ENCODE measurements at regions not wholly inside any gene's neighbourhood (a gene's known extent, or its start where the extent isn't known, plus 50 kb on each side); places are given as distances from the start of the nearest gene placed in this dataset.

DNA sequence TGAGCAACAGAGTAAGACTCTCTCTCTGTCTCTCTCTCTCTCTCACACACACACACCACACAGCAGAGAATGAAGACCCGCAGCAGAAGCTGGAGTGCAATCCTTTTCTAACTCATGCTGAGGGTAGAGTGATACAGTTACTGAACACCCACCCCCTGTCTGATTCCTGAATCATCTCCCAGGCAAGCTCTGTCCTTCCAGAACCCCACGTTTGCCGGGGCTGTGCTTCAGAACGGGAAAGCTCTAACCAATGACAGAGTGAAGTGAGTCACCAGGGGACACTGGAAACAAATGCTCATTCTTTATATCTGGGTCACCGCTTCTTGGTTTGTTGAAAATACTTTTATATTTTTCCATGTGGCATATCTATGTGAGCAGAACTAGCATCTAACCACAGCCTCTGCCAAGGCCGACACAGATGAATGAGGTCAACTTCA, 553.7 kb upstream of the AMELY start:
- DNase-seq (ENCODE audit: low read depth in 2 of 2): peak; percentile 91 to 93

DNA sequence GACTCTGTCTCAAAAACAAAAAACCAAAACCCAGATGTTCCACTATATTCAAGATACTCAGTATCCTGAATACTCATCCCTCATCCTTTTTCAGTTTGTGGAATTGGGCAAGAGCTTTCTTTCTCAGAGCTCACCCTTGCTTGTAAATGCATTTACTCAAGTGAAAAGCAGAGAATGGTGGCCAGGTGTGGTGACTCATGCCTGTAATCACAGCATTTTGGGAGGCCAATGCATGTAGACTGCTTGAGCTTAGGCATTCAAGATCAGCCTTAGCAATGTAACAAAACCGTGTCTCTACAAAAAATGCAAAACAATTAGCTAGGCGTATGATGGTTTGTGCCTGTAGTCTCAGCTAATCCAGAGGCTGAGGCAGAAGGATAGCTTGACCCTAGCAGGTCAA, 553.2 kb upstream of the AMELY start:
- DNase-seq (ENCODE audit: low read depth in 2 of 2): no peak

DNA sequence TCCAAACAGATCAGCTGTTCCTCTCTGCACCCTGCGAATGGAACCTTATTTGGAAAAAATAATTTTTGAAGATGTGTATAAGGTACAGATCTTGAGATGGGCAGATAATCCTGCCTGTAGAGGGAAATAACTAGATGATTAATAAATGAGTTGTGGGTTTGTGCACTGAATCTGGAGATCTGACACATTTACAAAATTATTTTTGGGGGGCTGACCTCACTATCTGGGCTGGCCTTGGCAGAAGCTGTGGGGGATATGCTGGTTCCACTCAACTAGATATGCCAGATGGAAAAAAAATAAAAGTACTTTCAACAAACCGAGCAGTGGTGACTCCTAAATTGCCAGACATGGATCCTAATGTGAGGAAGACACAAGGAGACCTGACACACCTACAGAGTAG, 552.2 kb upstream of the AMELY start:
- DNase-seq (ENCODE audit: low read depth in 2 of 2): no peak

DNA sequence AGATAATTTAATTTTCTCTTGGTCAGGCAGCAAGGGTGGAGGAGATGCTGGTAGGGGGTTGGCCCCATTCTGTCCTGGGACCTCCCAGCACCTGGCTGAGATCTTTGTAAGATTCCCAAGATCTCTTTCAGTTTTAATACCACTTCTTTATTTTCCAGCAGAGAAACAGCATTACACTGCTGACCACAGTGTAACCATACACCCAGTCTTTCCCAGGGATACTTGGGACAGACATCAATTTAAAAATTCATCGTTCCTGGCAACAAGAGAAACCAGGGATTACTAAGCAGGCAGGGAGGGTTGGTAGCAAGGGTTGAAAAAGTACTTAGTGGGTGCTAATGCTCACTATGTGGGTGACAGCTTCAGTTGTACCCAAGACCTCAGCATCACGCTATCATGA, 551.6 kb upstream of the AMELY start:
- no peak for DNase-seq (ENCODE audit: low read depth in 2 of 2)

DNA sequence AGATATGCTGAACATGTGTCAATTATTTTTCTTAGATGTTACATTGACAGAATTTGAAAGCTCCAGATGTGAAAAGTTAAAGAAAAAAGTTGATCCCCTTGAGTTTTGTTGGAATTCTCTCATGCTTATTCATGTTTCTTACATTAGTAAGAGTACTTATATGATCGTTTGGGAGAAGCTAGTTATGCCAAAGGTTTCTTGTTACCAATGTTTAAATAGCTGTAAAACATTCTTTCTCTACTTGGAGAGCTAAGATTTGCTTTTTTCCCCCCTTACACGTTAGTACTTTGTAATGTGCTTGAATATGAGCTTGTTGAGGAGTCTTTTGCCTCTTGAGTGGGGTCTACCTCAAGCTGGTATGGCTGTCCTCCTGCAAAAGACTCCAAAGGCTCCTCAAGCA, 551.1 kb upstream of the AMELY start:
- DNase-seq (ENCODE audit: low read depth in 2 of 2): no peak

DNA sequence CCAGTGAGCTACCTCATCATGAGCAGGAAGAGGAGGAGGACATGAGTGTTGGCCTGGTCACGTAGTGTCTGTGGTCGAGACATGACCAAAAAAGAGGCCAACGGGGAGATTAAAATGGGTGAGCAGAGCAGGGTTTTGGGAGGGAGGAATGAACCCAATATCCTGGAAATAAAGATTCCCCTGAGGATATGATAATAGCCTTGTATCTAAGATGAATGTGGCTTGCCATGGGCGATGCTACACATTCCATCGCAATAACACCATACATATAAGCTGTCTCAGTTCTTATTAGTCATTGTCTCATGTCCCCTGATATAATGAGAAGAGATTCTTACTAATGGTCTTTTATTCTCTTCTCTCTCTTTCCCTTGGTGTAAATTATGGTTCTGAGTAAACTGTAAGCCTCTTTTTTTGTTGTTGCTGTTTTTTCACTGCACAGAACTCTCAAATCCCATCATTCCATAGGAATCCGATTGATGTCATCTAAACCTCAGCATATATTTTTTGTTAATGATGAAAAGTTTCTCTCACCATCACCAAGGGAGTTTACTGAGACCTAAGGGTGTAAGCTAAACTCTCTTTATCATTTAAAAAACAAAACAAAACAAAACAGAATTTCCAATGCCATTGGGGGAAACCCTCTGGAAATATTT, 550.4 kb upstream of the AMELY start:
- peak; percentile 89 to 91 for DNase-seq (ENCODE audit: low read depth in 2 of 2)

DNA sequence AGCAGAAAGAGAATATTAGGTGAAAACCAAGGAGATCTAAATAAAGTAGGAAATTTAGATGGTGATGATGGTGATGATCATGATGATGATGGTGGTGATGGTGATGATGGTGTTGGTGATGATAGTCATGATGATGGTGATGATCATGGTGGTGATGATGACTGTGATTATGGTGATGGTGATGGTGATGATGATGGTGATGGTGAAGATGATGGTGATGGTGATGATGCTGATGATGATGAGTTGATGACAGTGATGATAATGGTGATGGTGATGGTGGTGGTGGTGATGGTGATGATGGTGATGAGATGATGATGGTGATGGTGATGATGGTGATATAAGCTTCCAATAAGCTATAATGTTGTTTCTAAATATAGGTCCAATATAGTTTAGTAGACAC, 548.2 kb upstream of the AMELY start:
- no peak for DNase-seq (ENCODE audit: low read depth in 2 of 2)

DNA sequence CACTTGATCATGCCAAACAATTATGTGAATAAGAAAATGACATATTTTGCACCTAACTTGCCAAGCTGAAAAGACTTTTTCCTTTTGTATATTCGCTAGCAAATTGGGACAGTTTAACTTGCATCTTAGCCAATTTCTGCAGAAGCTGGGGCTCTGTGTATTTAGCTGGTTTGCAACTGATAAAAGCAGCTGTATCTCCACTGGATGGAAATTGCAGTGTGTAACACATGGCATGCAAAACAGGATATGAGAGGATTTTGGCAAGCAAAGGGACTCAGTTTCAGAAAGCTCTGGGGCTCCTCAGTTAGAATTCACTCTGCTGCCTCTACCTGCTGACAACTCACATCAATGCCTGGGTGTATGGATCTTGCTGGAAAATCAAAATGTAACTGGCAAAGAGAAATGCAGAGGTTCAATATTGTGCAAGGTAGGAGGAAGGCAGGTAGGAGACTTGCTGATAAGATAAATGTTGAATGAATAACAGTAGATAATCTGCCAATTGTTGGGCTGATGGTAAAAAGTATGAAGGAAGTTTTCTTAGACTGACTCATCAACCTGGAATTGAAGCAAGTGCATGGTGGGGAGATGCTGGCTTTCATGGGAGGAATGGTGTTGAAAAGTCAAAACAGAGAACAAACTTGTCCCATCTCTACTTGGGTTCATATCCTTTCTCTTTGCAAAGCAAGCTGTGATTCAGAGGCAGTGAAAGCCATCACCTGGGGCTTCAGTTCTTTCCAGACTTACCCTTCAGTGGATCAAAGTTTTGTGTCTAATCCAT, 546.9 kb upstream of the AMELY start:
- no peak for DNase-seq (ENCODE audit: low read depth in 2 of 2)

DNA sequence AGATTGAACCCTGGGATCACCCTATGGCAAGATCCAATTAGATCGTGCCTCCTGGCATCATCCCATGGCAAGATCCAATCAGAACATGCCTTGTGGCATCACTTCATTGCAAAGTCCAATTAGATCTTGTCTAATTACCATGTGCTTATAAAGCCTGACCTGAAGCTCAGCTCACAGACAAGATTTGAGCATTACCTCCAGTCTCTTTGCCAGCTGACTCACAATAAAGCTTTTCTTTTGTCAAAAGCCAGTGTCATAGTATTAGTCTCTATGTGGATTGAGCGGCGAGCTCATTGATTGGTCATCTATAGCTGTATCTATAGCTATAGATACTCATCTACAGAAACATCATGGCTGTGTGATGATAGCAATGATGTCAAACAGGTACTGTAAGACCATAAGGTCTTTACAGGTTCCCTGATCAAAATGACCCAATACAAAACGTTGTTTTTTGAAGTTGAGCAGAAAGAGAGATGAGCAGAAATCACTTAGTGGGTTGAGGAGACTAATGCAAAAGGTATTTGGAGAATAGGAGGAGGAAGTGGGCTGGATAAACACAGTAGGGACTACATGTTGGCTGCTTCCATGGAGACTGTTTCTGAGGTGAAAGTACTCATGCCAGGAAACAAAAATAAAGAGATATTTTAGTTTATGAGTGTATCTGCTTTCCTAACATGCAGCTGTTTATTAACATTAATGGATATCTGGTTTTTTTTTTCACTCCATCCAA, 545.9 kb upstream of the AMELY start:
- DNase-seq (ENCODE audit: low read depth in 2 of 2): no peak

DNA sequence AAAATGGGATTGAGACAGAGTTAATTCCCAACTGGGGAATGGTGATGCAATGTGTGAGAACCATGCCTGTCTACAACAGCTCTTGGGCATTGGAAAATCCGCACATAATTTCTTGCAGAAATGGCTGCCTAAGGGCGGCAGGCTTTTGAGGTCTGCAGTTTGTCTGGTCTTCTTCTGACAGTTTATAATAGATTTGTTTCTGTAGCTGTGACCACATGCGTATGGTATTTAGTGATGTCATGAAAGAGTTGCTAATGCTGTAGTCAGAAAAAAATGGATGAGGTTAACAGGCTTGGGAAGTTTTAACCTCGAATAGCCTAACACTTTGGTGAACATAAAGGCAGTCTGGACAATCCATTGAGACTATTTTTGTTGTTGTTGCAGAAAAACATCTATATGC, 544.1 kb upstream of the AMELY start:
- DNase-seq (ENCODE audit: low read depth in 2 of 2): no peak

DNA sequence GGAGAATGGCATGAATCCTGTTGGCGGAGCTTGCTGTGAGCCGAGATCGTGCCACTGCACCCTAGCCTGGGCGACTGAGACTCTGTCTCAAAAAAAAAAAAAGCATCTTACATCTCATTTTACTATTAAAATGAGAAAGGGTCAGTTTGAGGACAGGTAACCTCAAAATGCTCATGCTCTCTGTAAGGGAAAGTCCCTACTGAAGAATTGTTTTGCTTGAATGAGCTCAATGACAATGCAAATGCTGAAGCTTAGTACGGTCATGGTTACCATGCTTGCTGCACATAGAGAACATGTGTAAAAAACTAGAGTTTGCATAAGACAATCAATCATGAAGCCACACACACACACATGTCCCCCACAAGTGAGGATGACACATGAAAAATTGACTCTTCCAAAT, 541.8 kb upstream of the AMELY start:
- no peak for DNase-seq (ENCODE audit: low read depth in 2 of 2)

DNA sequence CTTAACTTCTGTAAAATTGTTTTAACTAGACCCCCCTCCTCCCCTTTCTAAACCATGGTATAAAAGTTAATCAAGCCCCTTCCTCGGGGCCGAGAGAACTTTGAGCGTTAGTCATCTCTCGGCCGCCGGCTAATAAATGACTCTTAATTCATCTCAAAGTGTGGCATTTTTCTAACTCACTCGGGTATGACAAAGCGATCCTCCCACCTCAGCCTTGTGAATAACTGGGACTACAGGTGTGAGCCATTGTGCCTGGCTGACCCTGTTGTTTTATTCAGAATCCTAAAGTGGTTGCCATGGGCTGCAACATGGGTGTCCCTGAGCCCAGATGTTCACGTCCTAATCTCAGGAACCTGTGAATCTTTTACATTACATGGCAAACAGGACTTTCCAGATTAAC, 540.7 kb upstream of the AMELY start:
- no peak for DNase-seq (ENCODE audit: low read depth in 2 of 2)

DNA sequence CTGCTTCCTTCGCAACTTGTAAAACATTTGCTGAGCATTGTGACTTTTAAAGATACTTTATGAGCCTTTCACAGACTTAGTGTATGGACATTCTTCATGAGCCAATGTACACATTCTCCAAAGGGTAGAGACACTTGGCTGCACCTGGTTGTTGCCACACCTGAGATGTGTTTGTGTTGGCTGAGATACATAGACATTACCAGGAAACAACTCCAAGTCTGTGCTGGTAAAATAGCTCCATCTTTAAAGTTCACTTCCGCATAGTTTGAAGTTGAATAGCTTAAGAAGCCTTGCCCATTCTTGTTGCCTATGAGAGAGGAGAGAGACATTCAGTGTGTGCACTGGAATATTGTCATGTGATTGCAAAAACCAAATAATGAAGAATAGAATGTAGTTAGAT, 538.3 kb upstream of the AMELY start:
- no peak for DNase-seq (ENCODE audit: low read depth in 2 of 2)

DNA sequence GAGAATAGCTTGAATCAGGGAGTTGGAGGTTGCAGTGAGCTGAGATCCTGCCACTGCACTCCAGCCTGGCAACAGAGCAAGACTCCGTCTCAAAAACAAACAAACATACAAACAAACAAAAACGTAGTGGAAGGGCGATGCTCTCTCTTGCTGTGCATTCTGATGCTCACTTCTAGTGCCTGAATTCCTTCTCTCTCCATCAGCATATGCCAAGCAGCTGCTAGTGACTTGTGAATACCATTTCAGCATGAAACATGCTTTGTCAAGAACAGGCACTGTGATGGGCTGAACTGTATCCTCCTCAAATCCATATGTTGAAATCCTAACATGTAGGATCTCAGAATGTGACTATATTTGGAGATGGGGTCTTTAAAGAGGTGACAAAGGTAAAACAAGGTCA, 537.1 kb upstream of the AMELY start:
- no peak for DNase-seq (ENCODE audit: low read depth in 2 of 2)

DNA sequence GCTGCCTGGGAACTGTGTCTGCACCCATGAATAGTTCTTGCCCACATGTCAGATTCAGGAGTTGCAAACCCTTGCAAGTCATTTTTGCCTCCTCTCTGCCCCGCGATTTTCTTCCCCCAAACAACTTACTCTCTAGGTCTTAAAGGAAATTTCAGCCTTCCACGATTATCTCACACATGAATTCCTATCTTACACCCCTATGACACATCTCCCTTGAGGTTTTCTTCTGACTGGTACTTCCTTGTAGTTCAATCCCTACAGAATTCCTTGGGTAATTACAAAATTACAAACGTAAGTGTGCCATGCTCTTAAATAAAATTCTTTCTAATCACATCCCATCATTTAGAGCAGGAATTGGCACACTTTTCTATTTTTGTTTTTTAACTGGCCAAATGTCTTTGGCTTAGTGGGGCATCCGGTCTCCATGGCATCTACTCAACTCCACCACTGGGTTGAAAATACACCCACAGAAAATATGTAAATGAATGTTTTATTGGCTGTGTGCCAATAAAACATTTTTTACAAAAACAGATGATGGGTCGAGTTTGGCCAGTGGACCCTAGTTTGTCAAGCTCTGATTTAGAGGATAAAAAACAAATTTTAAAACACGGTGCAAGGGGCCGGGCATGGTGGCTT, 536.4 kb upstream of the AMELY start:
- DNase-seq (ENCODE audit: low read depth in 2 of 2): no peak

DNA sequence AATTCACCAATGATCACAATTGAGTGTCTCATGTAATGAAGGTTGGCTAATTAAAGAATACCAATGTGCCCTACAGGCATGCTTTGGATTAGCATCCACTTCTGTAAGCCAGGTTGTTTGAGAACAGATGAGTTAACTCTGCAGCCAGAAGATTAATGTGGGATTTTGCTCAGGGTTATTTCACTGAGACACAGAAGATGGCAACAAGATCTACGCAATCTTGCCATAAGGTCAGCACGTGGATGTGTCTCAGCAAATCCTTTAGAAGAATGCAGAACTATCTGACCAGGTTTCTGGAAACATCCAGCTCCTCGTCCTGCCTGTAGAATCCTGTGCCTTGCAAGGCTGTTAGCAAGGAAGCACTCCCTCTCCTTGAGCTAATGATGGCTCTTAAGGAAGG, 532.6 kb upstream of the AMELY start:
- no peak for DNase-seq (ENCODE audit: low read depth in 2 of 2)

DNA sequence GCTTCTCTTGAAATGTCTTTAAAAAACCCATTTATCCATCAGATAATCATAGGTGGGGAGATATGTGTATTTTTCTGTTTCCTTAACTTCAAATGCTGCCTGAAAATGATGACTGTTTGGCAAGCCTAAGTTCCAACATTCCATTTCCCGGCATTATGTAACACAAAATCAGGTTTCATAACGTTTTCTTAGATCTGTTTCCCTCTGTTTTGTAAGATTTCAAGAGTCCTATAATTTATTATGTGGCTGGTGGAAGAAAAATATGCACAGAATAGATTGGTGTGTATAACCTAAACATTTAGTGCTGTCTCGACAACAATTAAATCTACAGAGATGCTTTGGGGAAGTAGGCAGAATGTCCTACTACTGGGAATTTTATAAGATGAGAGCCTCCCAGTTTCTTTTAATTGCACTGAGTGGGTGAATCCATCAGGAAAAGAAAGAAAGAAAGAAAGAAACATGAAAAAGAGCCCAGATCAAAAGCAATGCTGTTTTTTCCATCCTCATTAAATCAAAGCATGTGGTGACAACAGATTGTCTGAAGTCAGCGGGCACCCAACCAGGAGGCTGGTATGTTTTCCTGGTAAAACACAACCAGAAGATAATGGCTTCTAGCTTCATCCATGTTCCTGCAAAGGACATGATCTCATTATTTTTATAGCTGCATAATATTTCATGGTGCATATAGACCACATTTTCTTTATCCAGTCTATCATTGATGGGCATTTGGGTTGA, 529.4 kb upstream of the AMELY start:
- no peak for DNase-seq (ENCODE audit: low read depth in 2 of 2)

DNA sequence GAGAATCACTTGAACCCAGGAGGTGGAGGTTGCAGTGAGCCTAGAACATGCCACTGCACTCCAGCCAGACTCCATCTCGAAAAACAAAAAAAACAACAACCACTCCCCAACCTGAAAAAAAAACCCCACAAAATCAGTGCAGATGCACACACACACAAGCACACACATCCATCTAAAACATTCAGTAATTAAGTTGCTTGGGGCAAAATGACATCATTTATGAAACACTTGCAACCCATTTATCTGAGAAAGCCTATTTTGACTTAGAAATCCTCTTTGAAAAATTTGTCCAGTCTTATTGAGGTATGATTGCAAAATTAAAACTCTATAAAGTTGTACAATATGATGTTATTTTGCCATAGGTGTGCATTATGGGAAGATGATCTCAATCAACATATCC, 525.5 kb upstream of the AMELY start:
- DNase-seq (ENCODE audit: low read depth in 2 of 2): no peak

DNA sequence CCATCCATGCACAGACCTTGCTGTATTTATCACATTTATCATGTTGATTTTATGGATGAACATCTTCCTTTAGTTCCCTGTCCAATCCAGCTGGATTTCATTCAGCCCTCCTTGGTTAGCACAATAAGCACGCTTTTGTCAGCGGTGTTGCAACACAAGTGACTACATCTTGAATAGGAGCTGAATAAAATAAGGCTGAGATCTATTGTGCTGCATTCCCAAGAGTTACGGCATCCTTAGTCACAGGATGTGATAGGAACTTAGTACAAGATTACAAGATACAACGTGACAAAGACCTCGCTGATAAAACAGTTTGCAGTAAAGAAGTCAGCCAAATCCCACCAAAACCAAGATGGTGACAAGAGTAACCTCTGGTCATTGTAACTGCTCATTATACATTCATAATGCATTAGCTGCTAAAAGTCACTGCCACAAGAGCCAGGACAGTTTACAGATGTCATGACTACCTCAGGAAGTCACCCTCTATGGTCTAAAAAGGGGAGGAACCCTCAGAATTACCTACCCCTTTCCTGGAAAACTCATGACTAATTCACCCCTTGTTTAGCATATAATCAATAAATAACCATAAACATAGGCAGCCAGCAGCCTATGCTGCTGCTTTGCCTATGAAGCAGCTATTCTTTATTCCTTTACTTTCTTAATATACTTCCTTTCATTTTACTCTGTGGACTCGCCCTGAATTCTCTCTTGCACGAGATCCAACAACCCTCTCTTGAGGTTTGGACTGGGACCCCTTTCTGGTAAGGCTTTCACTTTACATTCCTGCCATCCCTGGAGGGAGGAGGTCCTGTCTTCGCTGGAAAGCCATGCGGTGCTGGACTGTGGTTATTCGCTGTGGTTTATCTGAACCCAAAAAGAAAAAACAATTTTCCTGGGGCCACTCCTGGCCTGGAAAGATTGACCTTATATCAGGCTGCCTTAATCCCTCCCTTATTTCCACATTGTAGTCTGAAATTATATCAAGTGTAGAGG, 522.6 kb upstream of the AMELY start:
- DNase-seq (ENCODE audit: low read depth in 2 of 2): peak; percentile 83 to 88

DNA sequence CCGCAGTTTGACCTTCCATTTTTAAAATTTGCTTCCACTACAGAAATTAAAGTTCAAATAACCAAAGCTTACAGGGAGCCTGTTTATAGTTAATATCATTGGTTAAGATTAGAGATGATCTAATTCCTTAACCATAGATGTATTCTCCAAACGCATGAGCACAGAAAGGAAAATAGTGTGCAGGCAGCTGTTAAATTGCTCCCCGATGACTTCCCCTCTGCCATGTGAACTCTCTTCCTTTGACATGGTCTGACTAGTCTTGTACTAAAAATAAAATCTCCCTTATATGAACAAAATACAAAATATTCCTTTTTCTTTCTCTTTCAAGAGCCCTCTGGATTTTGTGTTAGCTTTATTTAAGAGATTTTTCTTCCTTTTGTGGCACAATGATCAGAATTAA, 507.6 kb upstream of the AMELY start:
- DNase-seq (ENCODE audit: low read depth in 2 of 2): no peak

DNA sequence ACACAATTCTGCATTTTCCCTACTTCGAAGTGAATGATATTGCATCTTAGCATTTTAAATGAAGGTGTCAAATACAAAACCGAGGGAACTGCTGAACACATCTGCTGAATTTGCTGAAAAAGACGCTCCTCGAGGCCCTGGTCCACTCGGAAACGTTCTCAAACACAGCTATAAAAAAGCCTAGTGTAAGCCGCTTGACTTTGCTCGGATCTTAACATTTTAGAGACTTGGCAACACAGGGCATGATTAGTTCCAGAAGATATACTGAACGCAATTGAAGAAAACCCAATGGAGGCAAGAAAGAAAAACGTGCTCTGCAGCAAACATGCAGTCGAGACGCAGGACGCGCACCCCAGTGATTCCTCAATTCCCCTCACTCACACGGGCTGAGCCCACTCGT, 506.4 kb upstream of the AMELY start:
- DNase-seq (ENCODE audit: low read depth in 2 of 2): no peak

All from fibroblast of skin of left biceps (primary cell).